ENCODE measurements at regions not wholly inside any gene's neighbourhood (a gene's known extent, or its start where the extent isn't known, plus 50 kb on each side); places are given as distances from the start of the nearest gene placed in this dataset.

- Mint-ChIP-seq H3K27me3 (ENCODE audit: low read depth in 3 of 3) (no peaks in the 10 kb centered on the region), H3K27ac (no peak overlapping the region), H3K4me3 (no peak overlapping the region), H3K36me3 (no peaks in the 10 kb centered on the region), H3K9me3 (peaks cover 0 to 2% (median 0%) of the 10 kb centered on the region in 7 donors), H3K4me1 (no peaks in the 10 kb centered on the region)
- Histone ChIP-seq H3K27me3 (ENCODE audit: control insufficient read depth in 2 of 2, insufficient read depth in 2 of 2, low read length in 2 of 2) (no peaks in the 10 kb centered on the region), H4K20me1 (ENCODE audit: insufficient read depth, low read length) (no peaks in the 10 kb centered on the region), H3K27ac (ENCODE audit: low read depth in 1 of 2, low read length in 2 of 2) (no peak overlapping the region), H3K36me3 (replicated peaks in 1 of 2; ENCODE audit: control insufficient read depth in 1 of 2, insufficient read depth in 2 of 2, low read length in 2 of 2) (no peaks in the 10 kb centered on the region), H2AFZ (ENCODE audit: insufficient read depth, low read depth, low read length, poor library complexity, severe bottlenecking) (no peak overlapping the region), H3K9me3 (replicated peaks in 1 of 2; ENCODE audit: control insufficient read depth in 1 of 2, insufficient read depth in 1 of 2, low read length in 2 of 2) (no peaks in the 10 kb centered on the region), H3K9ac (ENCODE audit: insufficient read depth, low read length, poor library complexity, severe bottlenecking) (no peak overlapping the region), H3K79me2 (ENCODE audit: insufficient read depth, low read length) (no peaks in the 10 kb centered on the region), H3K4me1 (ENCODE audit: control insufficient read depth in 1 of 2, insufficient read depth in 2 of 2, low read length in 2 of 2) (no peaks in the 10 kb centered on the region), H3K4me2 (replicated peaks; ENCODE audit: extremely low read depth, low read length, poor library complexity, severe bottlenecking) (no peak overlapping the region), H3K4me3 (replicated peaks in 1 of 3; ENCODE audit: low read depth in 2 of 3, low read length in 3 of 3) (no peak overlapping the region)
- DNase-seq = no peak
- TF ChIP-seq CTCF (IDR thresholded peaks at IDR 0.05) = no peak
- no CpG with 5 or more reads among the region's 3 CpGs for WGBS (ENCODE audit: insufficient coverage)
- intact Hi-C loops (cut with micrococcal nuclease) = no loop called here
Observed at GRCh38 chr7:85407391-85407790, 220.5 kb upstream of the SEMA3D start.

GRCh38 chr7:85405016-85405902 is 218.4 kb upstream of the SEMA3D start:
- H3K4me1 Mint-ChIP-seq = no peaks in the 10 kb centered on the region

More at GRCh38 chr7:85405016-85405902, 218.4 kb upstream of the SEMA3D start:
- no peaks in the 10 kb centered on the region for H3K9me3 ChIP-seq (replicated peaks in 1 of 2; ENCODE audit: control insufficient read depth in 1 of 2, insufficient read depth in 1 of 2, low read length in 2 of 2)
- no peaks in the 10 kb centered on the region for H3K4me1 ChIP-seq (ENCODE audit: control insufficient read depth in 1 of 2, insufficient read depth in 2 of 2, low read length in 2 of 2)
- no peak for DNase-seq
- no peaks in the 10 kb centered on the region for H3K36me3 ChIP-seq (replicated peaks in 1 of 2; ENCODE audit: control insufficient read depth in 1 of 2, insufficient read depth in 2 of 2, low read length in 2 of 2)
- no peak overlapping the region for H3K4me2 ChIP-seq (replicated peaks; ENCODE audit: extremely low read depth, low read length, poor library complexity, severe bottlenecking)
- intact Hi-C loops (cut with micrococcal nuclease) = no loop called here
- WGBS (ENCODE audit: insufficient coverage) = 100% methylated on average over 1 of the region's 2 CpGs
- H3K27ac ChIP-seq (ENCODE audit: low read depth in 1 of 2, low read length in 2 of 2) = no peak overlapping the region
- H3K36me3 Mint-ChIP-seq = no peaks in the 10 kb centered on the region
- no peaks in the 10 kb centered on the region for H4K20me1 ChIP-seq (ENCODE audit: insufficient read depth, low read length)
- no peak overlapping the region for H2AFZ ChIP-seq (ENCODE audit: insufficient read depth, low read depth, low read length, poor library complexity, severe bottlenecking)
- H3K9ac ChIP-seq (ENCODE audit: insufficient read depth, low read length, poor library complexity, severe bottlenecking) = no peak overlapping the region
- no peaks in the 10 kb centered on the region for H3K27me3 ChIP-seq (ENCODE audit: control insufficient read depth in 2 of 2, insufficient read depth in 2 of 2, low read length in 2 of 2)
- no peak overlapping the region for H3K4me3 Mint-ChIP-seq
- no peaks in the 10 kb centered on the region for H3K79me2 ChIP-seq (ENCODE audit: insufficient read depth, low read length)
- no peak overlapping the region for H3K4me3 ChIP-seq (replicated peaks in 1 of 3; ENCODE audit: low read depth in 2 of 3, low read length in 3 of 3)
- no peak overlapping the region for H3K27ac Mint-ChIP-seq
- no peak for TF ChIP-seq CTCF (IDR thresholded peaks at IDR 0.05)
- peaks cover 0 to 2% (median 0%) of the 10 kb centered on the region in 7 donors for H3K9me3 Mint-ChIP-seq
- no peaks in the 10 kb centered on the region for H3K27me3 Mint-ChIP-seq (ENCODE audit: low read depth in 3 of 3)
